ENCODE measurements at regions not wholly inside any gene's neighbourhood (a gene's known extent, or its start where the extent isn't known, plus 50 kb on each side); places are given as distances from the start of the nearest gene placed in this dataset.

DNA sequence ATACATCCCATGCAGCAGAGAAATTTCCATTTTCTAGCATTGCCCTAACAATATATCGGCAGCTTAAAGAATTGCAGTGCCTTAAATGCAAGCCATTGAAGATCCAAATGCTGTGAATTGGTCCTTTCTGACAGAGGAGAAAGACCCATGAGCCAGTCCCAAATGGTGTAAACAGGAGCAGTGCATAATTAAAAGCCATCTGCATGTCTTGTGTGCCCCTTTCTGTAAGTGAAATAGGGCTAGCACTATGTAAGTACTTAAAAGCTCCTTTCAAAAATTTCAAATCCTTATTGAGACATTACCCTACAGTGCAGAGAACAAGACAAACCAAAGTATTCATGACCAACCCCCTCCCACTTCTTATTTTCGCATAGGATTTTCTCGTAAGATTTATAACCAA is 108.7 kb upstream of the LCORL start:
- H3K79me2 ChIP-seq (ENCODE audit: insufficient read depth, low read length), result no peaks in the 10 kb centered on the region
- no peaks in the 10 kb centered on the region for H4K20me1 ChIP-seq (ENCODE audit: insufficient read depth, low read length)
- intact Hi-C loops (cut with micrococcal nuclease), result no loop called here
- H3K27ac ChIP-seq (ENCODE audit: low read depth in 1 of 2, low read length in 2 of 2), result no peak overlapping the region
- Mint-ChIP-seq H3K4me3 (no peak overlapping the region), H3K4me1 (no peaks in the 10 kb centered on the region), H3K27ac (no peak overlapping the region), H3K36me3 (no peaks in the 10 kb centered on the region), H3K9me3 (peaks cover 0 to 7% (median 4%) of the 10 kb centered on the region in 7 donors), H3K27me3 (ENCODE audit: low read depth in 3 of 3) (peaks cover 0 to 1% (median 0%) of the 10 kb centered on the region in 3 donors)
- DNase-seq, result no peak
- no peak overlapping the region for H2AFZ ChIP-seq (ENCODE audit: insufficient read depth, low read depth, low read length, poor library complexity, severe bottlenecking)
- no peaks in the 10 kb centered on the region for H3K4me1 ChIP-seq (ENCODE audit: control insufficient read depth in 1 of 2, insufficient read depth in 2 of 2, low read length in 2 of 2)
- H3K4me3 ChIP-seq (replicated peaks in 1 of 3; ENCODE audit: low read depth in 2 of 3, low read length in 3 of 3), result no peak overlapping the region
- 83% methylated on average over 1 of the region's 3 CpGs for WGBS (ENCODE audit: insufficient coverage)
- no peaks in the 10 kb centered on the region for H3K9me3 ChIP-seq (replicated peaks in 1 of 2; ENCODE audit: control insufficient read depth in 1 of 2, insufficient read depth in 1 of 2, low read length in 2 of 2)
- H3K36me3 ChIP-seq (replicated peaks in 1 of 2; ENCODE audit: control insufficient read depth in 1 of 2, insufficient read depth in 2 of 2, low read length in 2 of 2), result no peaks in the 10 kb centered on the region
- no peak overlapping the region for H3K9ac ChIP-seq (ENCODE audit: insufficient read depth, low read length, poor library complexity, severe bottlenecking)
- TF ChIP-seq, protein P1, sequence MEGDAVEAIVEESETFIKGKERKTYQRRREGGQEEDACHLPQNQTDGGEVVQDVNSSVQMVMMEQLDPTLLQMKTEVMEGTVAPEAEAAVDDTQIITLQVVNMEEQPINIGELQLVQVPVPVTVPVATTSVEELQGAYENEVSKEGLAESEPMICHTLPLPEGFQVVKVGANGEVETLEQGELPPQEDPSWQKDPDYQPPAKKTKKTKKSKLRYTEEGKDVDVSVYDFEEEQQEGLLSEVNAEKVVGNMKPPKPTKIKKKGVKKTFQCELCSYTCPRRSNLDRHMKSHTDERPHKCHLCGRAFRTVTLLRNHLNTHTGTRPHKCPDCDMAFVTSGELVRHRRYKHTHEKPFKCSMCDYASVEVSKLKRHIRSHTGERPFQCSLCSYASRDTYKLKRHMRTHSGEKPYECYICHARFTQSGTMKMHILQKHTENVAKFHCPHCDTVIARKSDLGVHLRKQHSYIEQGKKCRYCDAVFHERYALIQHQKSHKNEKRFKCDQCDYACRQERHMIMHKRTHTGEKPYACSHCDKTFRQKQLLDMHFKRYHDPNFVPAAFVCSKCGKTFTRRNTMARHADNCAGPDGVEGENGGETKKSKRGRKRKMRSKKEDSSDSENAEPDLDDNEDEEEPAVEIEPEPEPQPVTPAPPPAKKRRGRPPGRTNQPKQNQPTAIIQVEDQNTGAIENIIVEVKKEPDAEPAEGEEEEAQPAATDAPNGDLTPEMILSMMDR (IDR thresholded peaks at IDR 0.05), result no peak
- no peak overlapping the region for H3K4me2 ChIP-seq (replicated peaks; ENCODE audit: extremely low read depth, low read length, poor library complexity, severe bottlenecking)
- H3K27me3 ChIP-seq (ENCODE audit: control insufficient read depth in 2 of 2, insufficient read depth in 2 of 2, low read length in 2 of 2), result no peaks in the 10 kb centered on the region

GRCh38 chr4:18128241-18128640 is 106.7 kb upstream of the LCORL start:
- H3K4me1 Mint-ChIP-seq, result no peaks in the 10 kb centered on the region
- no peak overlapping the region for H3K4me3 Mint-ChIP-seq
- no peak overlapping the region for H3K9ac ChIP-seq (ENCODE audit: insufficient read depth, low read length, poor library complexity, severe bottlenecking)
- no peak overlapping the region for H3K27ac Mint-ChIP-seq
- no peaks in the 10 kb centered on the region for H3K36me3 ChIP-seq (replicated peaks in 1 of 2; ENCODE audit: control insufficient read depth in 1 of 2, insufficient read depth in 2 of 2, low read length in 2 of 2)
- no peaks in the 10 kb centered on the region for H3K4me1 ChIP-seq (ENCODE audit: control insufficient read depth in 1 of 2, insufficient read depth in 2 of 2, low read length in 2 of 2)
- H4K20me1 ChIP-seq (ENCODE audit: insufficient read depth, low read length), result no peaks in the 10 kb centered on the region
- no peak overlapping the region for H3K27ac ChIP-seq (ENCODE audit: low read depth in 1 of 2, low read length in 2 of 2)
- H3K27me3 Mint-ChIP-seq (ENCODE audit: low read depth in 3 of 3), result peaks cover 0 to 1% (median 0%) of the 10 kb centered on the region in 3 donors
- H2AFZ ChIP-seq (ENCODE audit: insufficient read depth, low read depth, low read length, poor library complexity, severe bottlenecking), result no peak overlapping the region
- H3K79me2 ChIP-seq (ENCODE audit: insufficient read depth, low read length), result no peaks in the 10 kb centered on the region
- H3K9me3 ChIP-seq (replicated peaks in 1 of 2; ENCODE audit: control insufficient read depth in 1 of 2, insufficient read depth in 1 of 2, low read length in 2 of 2), result no peaks in the 10 kb centered on the region
- no peak overlapping the region for H3K4me3 ChIP-seq (replicated peaks in 1 of 3; ENCODE audit: low read depth in 2 of 3, low read length in 3 of 3)
- DNase-seq, result no peak
- H3K36me3 Mint-ChIP-seq, result no peaks in the 10 kb centered on the region
- no peak overlapping the region for H3K4me2 ChIP-seq (replicated peaks; ENCODE audit: extremely low read depth, low read length, poor library complexity, severe bottlenecking)
- intact Hi-C loops (cut with micrococcal nuclease), result no loop called here
- H3K27me3 ChIP-seq (ENCODE audit: control insufficient read depth in 2 of 2, insufficient read depth in 2 of 2, low read length in 2 of 2), result no peaks in the 10 kb centered on the region
- TF ChIP-seq, protein P1 (IDR thresholded peaks at IDR 0.05), result no peak
- peaks cover 0 to 3% (median 0%) of the 10 kb centered on the region in 7 donors for H3K9me3 Mint-ChIP-seq
